GM10266 (cell line): ENCODE measurements at regions not wholly inside any gene's neighbourhood (a gene's known extent, or its start where the extent isn't known, plus 50 kb on each side); places are given as distances from the start of the nearest gene placed in this dataset.

ENCODE experiments used
- DNase-seq: peaks from one replicate; pipeline ENCODE4 v3.0.0; 2012; ENCODE audit errors: extremely low spot score
- CTCF ChIP-seq: IDR thresholded peaks from 2 replicates; pipeline ENCODE4 v1.5.1; 2012; ENCODE audit warnings: mild to moderate bottlenecking, low read depth; ENCODE audit not compliant: control insufficient read depth, insufficient read depth; ENCODE audit errors: missing control alignments

GRCh38 chr12:45549337-45549902 lies 180.1 kb upstream of the ARID2 start:
- no peak for DNase-seq
- TF ChIP-seq CTCF: no peak

GRCh38 chr12:45553204-45553603 lies 176.3 kb upstream of the ARID2 start:
- DNase-seq: no peak

GRCh38 chr12:45557016-45557415 lies 172.5 kb upstream of the ARID2 start:
- TF ChIP-seq CTCF: no peak
- DNase-seq: no peak

More at GRCh38 chr12:45553204-45553603, 176.3 kb upstream of the ARID2 start:
- no peak for TF ChIP-seq CTCF

GRCh38 chr12:45558353-45558752 lies 171.2 kb upstream of the ARID2 start:
- TF ChIP-seq CTCF: no peak
- DNase-seq: no peak

- TF ChIP-seq CTCF: no peak
- DNase-seq: no peak
Measured at GRCh38 chr12:45559537-45559936, 170.0 kb upstream of the ARID2 start.

GRCh38 chr12:45560689-45561088 lies 168.8 kb upstream of the ARID2 start:
- no peak for DNase-seq
- no peak for TF ChIP-seq CTCF

- no peak for DNase-seq
- no peak for TF ChIP-seq CTCF
Measured at GRCh38 chr12:45561488-45561887, 168.0 kb upstream of the ARID2 start.
